Mesenchymal stem cell (in vitro differentiated cells and primary cell): ENCODE measurements at regions not wholly inside any gene's neighbourhood (a gene's known extent, or its start where the extent isn't known, plus 50 kb on each side); places are given as distances from the start of the nearest gene placed in this dataset.
A peak's percentile ranks its signal among the peaks of the same experiment; 100 is the strongest.

Experiments used
- DNase-seq: peaks from one replicate; pipeline ENCODE4 v3.0.0-alpha.2; 2013
- H2AFZ ChIP-seq: one replicate; pipeline ENCODE4 v1.6.1; 2013; ENCODE audit warnings: low read depth, mild to moderate bottlenecking, control low read depth, inconsistent platforms, low read length, moderate library complexity
- H2AK5ac ChIP-seq: 2 replicates; pipeline ENCODE4 v1.6.1; 2013; ENCODE audit warnings: low read length, moderate library complexity, mild to moderate bottlenecking, inconsistent platforms; ENCODE audit not compliant: severe bottlenecking
- H2BK120ac ChIP-seq: one replicate; pipeline ENCODE4 v1.6.1; 2013; ENCODE audit warnings: low read depth, mild to moderate bottlenecking, inconsistent platforms, low read length, moderate library complexity
- H2BK12ac ChIP-seq, 2 experiments: one replicate each; pipeline ENCODE4 v1.6.1; 2013; ENCODE audit warnings: inconsistent platforms in 2 of 2, low read length in 2 of 2, mild to moderate bottlenecking in 2 of 2, moderate library complexity in 2 of 2, control low read depth in 1 of 2
- H2BK15ac ChIP-seq: one replicate; pipeline ENCODE4 v1.6.1; 2013; ENCODE audit warnings: mild to moderate bottlenecking, low read depth, inconsistent platforms; ENCODE audit not compliant: poor library complexity, severe bottlenecking
- H2BK5ac ChIP-seq: 2 replicates; pipeline ENCODE4 v1.6.1; 2013; ENCODE audit warnings: low read depth, mild to moderate bottlenecking, low read length, control low read depth, inconsistent platforms; ENCODE audit not compliant: poor library complexity, severe bottlenecking
- H3K14ac ChIP-seq, 2 experiments: one replicate each; pipeline ENCODE4 v1.6.1; 2013; ENCODE audit warnings: inconsistent platforms in 2 of 2, low read length in 2 of 2, control low read depth in 1 of 2, mild to moderate bottlenecking in 1 of 2, moderate library complexity in 1 of 2
- H3K18ac ChIP-seq, 2 experiments: one replicate each; pipeline ENCODE4 v1.6.1; 2013; ENCODE audit warnings: inconsistent platforms in 2 of 2, low read length in 2 of 2, control low read depth in 1 of 2, low read depth in 1 of 2, mild to moderate bottlenecking in 1 of 2
- H3K23ac ChIP-seq, 2 experiments: one replicate each; pipeline ENCODE4 v1.6.1; 2013; ENCODE audit warnings: inconsistent platforms in 2 of 2, low read length in 2 of 2, mild to moderate bottlenecking in 2 of 2, moderate library complexity in 2 of 2, control low read depth in 1 of 2
- H3K27ac ChIP-seq: 2 replicates; pipeline ENCODE4 v1.5.1; 2013; ENCODE audit warnings: mild to moderate bottlenecking, moderate library complexity, low read length, control low read depth, inconsistent platforms; ENCODE audit not compliant: poor library complexity, severe bottlenecking
- H3K27me3 ChIP-seq, 2 experiments: 2 replicates each; pipeline versions ENCODE4 v1.6.1 to v1.7.0; 2013; ENCODE audit warnings: low read length in 2 of 2, mild to moderate bottlenecking in 2 of 2, moderate library complexity in 2 of 2, control low read depth in 1 of 2, inconsistent platforms in 1 of 2; ENCODE audit not compliant: control insufficient read depth in 1 of 2, insufficient read depth in 1 of 2
- H3K36me3 ChIP-seq, 2 experiments: 2 replicates each; pipeline versions ENCODE4 v1.6.1 to v1.7.0; 2013; ENCODE audit warnings: low read length in 2 of 2, control low read depth in 1 of 2, inconsistent platforms in 1 of 2, low read depth in 1 of 2, mild to moderate bottlenecking in 1 of 2; ENCODE audit not compliant: insufficient read depth in 2 of 2, control insufficient read depth in 1 of 2
- H3K4ac ChIP-seq, 2 experiments: one replicate each; pipeline ENCODE4 v1.6.1; 2013; ENCODE audit warnings: inconsistent platforms in 2 of 2, low read length in 2 of 2, mild to moderate bottlenecking in 2 of 2, moderate library complexity in 2 of 2, control low read depth in 1 of 2, low read depth in 1 of 2
- H3K4me1 ChIP-seq: 2 replicates; pipeline ENCODE4 v1.6.1; 2013; ENCODE audit warnings: low read depth, low read length, control low read depth; ENCODE audit not compliant: control insufficient read depth, insufficient read depth
- H3K4me2 ChIP-seq: 2 replicates; pipeline ENCODE4 v1.6.1; 2013; ENCODE audit warnings: low read length, mild to moderate bottlenecking, inconsistent platforms; ENCODE audit not compliant: poor library complexity, severe bottlenecking
- H3K4me3 ChIP-seq, 2 experiments: 2 replicates each; pipeline versions ENCODE4 v1.5.1 to v1.7.0; 2013; ENCODE audit warnings: low read length in 2 of 2, mild to moderate bottlenecking in 2 of 2, control low read depth in 1 of 2, low read depth in 1 of 2; ENCODE audit not compliant: insufficient read depth in 1 of 2
- H3K79me1 ChIP-seq: replicated peaks from 2 replicates; pipeline ENCODE4 v1.6.1; 2013; ENCODE audit warnings: mild to moderate bottlenecking, control low read depth, low read length, inconsistent platforms; ENCODE audit not compliant: poor library complexity, severe bottlenecking
- H3K9ac ChIP-seq: 2 replicates; pipeline ENCODE4 v1.7.0; 2013; ENCODE audit warnings: mild to moderate bottlenecking, low read length, moderate library complexity
- H3K9me3 ChIP-seq: 2 replicates; pipeline ENCODE4 v1.7.0; 2013; ENCODE audit warnings: mild to moderate bottlenecking, low read length; ENCODE audit not compliant: control insufficient read depth
- H4K8ac ChIP-seq: one replicate; pipeline ENCODE4 v1.6.1; 2013; ENCODE audit warnings: inconsistent platforms, mild to moderate bottlenecking, low read length, moderate library complexity
- H4K91ac ChIP-seq: one replicate; pipeline ENCODE4 v1.6.1; 2013; ENCODE audit warnings: mild to moderate bottlenecking, low read length, inconsistent platforms
- whole genome bisulfite sequencing: methylation state at CpG from one replicate; pipeline ENCODE4 v1.1.7; 2013; ENCODE audit warnings: mixed read lengths; 5-methylcytosine and 5-hydroxymethylcytosine counted together

GRCh38 chr5:135106136-135106535 is 72.1 kb upstream of the PITX1 start:
- H2BK12ac ChIP-seq = no peak overlapping the region
- H2BK120ac ChIP-seq = no peak overlapping the region
- DNase-seq = no peak
- H3K4me3 ChIP-seq = no peak overlapping the region
- H3K4me2 ChIP-seq = no peak overlapping the region
- H2BK5ac ChIP-seq = no peak overlapping the region
- H3K9ac ChIP-seq = no peak overlapping the region
- no peak overlapping the region for H3K23ac ChIP-seq
- H2BK15ac ChIP-seq = no peak overlapping the region
- H2AK5ac ChIP-seq = no peak overlapping the region
- H3K27me3 ChIP-seq = peaks cover 47 to 50% of the 10 kb centered on the region in 2 experiments
- no peaks in the 10 kb centered on the region for H3K36me3 ChIP-seq
- H3K79me1 ChIP-seq = no peaks in the 10 kb centered on the region
- H3K27ac ChIP-seq = no peak overlapping the region
- 69% methylated on average over 3 of the region's 3 CpGs for WGBS
- no peaks in the 10 kb centered on the region for H3K9me3 ChIP-seq
- H3K18ac ChIP-seq = no peak overlapping the region
- H3K14ac ChIP-seq = no peak overlapping the region
- no peaks in the 10 kb centered on the region for H3K4me1 ChIP-seq
- no peak overlapping the region for H2AFZ ChIP-seq
- H4K91ac ChIP-seq = no peak overlapping the region
- no peak overlapping the region for H3K4ac ChIP-seq
- no peak overlapping the region for H4K8ac ChIP-seq

GRCh38 chr5:135105105-135105484 is 71.1 kb upstream of the PITX1 start:
- Histone ChIP-seq H3K4me3 (no peak overlapping the region), H3K27me3 (peaks cover 51 to 52% of the 10 kb centered on the region in 2 experiments), H3K23ac (no peak overlapping the region), H3K27ac (no peak overlapping the region), H4K91ac (no peak overlapping the region), H2BK120ac (no peak overlapping the region), H3K9ac (no peak overlapping the region), H2BK15ac (no peak overlapping the region), H3K18ac (no peak overlapping the region), H3K4ac (no peak overlapping the region), H3K4me2 (no peak overlapping the region), H3K36me3 (no peaks in the 10 kb centered on the region), H3K14ac (no peak overlapping the region), H4K8ac (no peak overlapping the region), H2BK12ac (no peak overlapping the region), H2AK5ac (no peak overlapping the region), H2AFZ (no peak overlapping the region), H3K9me3 (no peaks in the 10 kb centered on the region), H3K79me1 (no peaks in the 10 kb centered on the region), H2BK5ac (no peak overlapping the region), H3K4me1 (no peaks in the 10 kb centered on the region)
- DNase-seq = no peak
- WGBS = 79% methylated on average over 3 of the region's 3 CpGs

- Histone ChIP-seq H3K23ac (no peak overlapping the region), H3K79me1 (no peaks in the 10 kb centered on the region), H3K4me3 (no peak overlapping the region), H2AK5ac (no peak overlapping the region), H3K4me1 (no peaks in the 10 kb centered on the region), H4K8ac (no peak overlapping the region), H3K14ac (no peak overlapping the region), H3K4me2 (no peak overlapping the region), H3K36me3 (no peaks in the 10 kb centered on the region), H3K27me3 (peaks cover 44 to 52% of the 10 kb centered on the region in 2 experiments), H3K9ac (no peak overlapping the region), H2BK5ac (no peak overlapping the region), H2BK15ac (no peak overlapping the region), H3K4ac (no peak overlapping the region), H3K18ac (no peak overlapping the region), H4K91ac (no peak overlapping the region), H3K9me3 (no peaks in the 10 kb centered on the region), H2BK12ac (no peak overlapping the region), H2BK120ac (no peak overlapping the region), H2AFZ (no peak overlapping the region), H3K27ac (no peak overlapping the region)
- WGBS = 90% methylated on average over 6 of the region's 7 CpGs
- DNase-seq = no peak
Observed at GRCh38 chr5:135103575-135103853, 69.5 kb upstream of the PITX1 start.

- Histone ChIP-seq H3K36me3 (no peaks in the 10 kb centered on the region), H3K4ac (no peak overlapping the region), H4K8ac (no peak overlapping the region), H3K14ac (peak overlapping the region in 1 of 2 experiments; percentile 42), H3K4me3 (no peak overlapping the region), H3K9me3 (no peaks in the 10 kb centered on the region), H2BK12ac (no peak overlapping the region), H3K4me1 (no peaks in the 10 kb centered on the region), H3K23ac (peak overlapping the region in 1 of 2 experiments; percentile 95), H2BK5ac (no peak overlapping the region), H2BK120ac (no peak overlapping the region), H2AFZ (no peak overlapping the region), H3K9ac (no peak overlapping the region), H4K91ac (no peak overlapping the region), H3K18ac (peak overlapping the region in 1 of 2 experiments; percentile 44), H2BK15ac (no peak overlapping the region), H3K79me1 (no peaks in the 10 kb centered on the region), H3K27me3 (peaks cover 44 to 46% of the 10 kb centered on the region in 2 experiments), H2AK5ac (no peak overlapping the region), H3K4me2 (no peak overlapping the region), H3K27ac (no peak overlapping the region)
- WGBS = 78% methylated on average over 7 of the region's 7 CpGs
- no peak for DNase-seq
Observed at GRCh38 chr5:135102716-135103574, 68.9 kb upstream of the PITX1 start.
